ENCODE measurements at regions not wholly inside any gene's neighbourhood (a gene's known extent, or its start where the extent isn't known, plus 50 kb on each side); places are given as distances from the start of the nearest gene placed in this dataset.

DNA sequence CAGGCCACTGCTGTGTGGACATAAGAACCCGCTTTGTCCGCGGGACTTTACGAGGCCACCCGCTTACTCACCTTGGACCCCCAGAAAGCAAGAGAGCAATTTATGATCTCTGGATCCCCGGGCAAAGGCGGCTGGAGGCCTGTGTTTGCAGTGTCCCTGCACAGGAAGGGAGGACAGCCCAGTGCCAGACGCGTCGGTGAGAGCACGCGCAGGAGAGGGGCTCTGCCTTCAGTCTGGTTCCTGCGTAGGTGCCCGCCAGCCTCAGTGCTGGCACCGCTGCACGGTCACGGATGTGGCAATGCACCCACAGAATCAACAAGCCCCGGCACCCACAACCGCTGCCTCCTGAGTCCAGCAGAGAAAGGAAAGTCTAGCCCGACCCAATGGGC, 248.4 kb downstream of the C16orf95 start:
- no peak for DNase-seq
- TF ChIP-seq CTCF (IDR thresholded peaks at IDR 0.05) (no peak), POLR2A (IDR thresholded peaks at IDR 0.05) (no peak)
- no peak for ATAC-seq
- Histone ChIP-seq H3K27me3 (peaks cover 0 to 29% (median 17%) of the 10 kb centered on the region in 9 donors), H3K27ac (no peak overlapping the region), H3K36me3 (no peaks in the 10 kb centered on the region), H3K4me3 (no peak overlapping the region), H3K9me3 (no peaks in the 10 kb centered on the region), H3K4me1 (no peaks in the 10 kb centered on the region)
- intact Hi-C loops (cut with DNase I): loop anchor here in 3 of 10 donors (5.0 to 10.0 kb wide), 2 partner anchors 206 to 209 kb away; no protein-coding TSS in a partner anchor
- WGBS, 4 donors: 86 to 94% (median 90%) methylated on average over 13 to 20 of the region's 20 CpGs

GRCh38 chr16:87070657-87071056, 246.5 kb downstream of the C16orf95 start:
- WGBS, 4 donors: 71 to 86% (median 82%) methylated on average over 6 to 9 of the region's 9 CpGs
- ATAC-seq (no peak), DNase-seq (no peak)
- TF ChIP-seq POLR2A (IDR thresholded peaks at IDR 0.05): no peak
- no peaks in the 10 kb centered on the region for H3K4me1 ChIP-seq
- H3K36me3 ChIP-seq: no peaks in the 10 kb centered on the region
- H3K27me3 ChIP-seq: peaks cover 0 to 24% (median 4%) of the 10 kb centered on the region in 9 donors
- no peaks in the 10 kb centered on the region for H3K9me3 ChIP-seq
- intact Hi-C loops (cut with DNase I): no loop called here
- no peak overlapping the region for H3K27ac ChIP-seq
- no peak overlapping the region for H3K4me3 ChIP-seq

- H3K27ac ChIP-seq: no peak overlapping the region
- DNase-seq (no peak), ATAC-seq (no peak)
- intact Hi-C loops (cut with DNase I): no loop called here
- H3K4me1 ChIP-seq: no peaks in the 10 kb centered on the region
- no peaks in the 10 kb centered on the region for H3K36me3 ChIP-seq
- TF ChIP-seq CTCF (IDR thresholded peaks at IDR 0.05) (no peak), POLR2A (IDR thresholded peaks at IDR 0.05) (no peak)
- H3K4me3 ChIP-seq: no peak overlapping the region
- 73 to 84% (median 80%) methylated on average over 8 of the region's 8 CpGs for WGBS, 4 donors
- H3K27me3 ChIP-seq: peaks cover 0 to 24% (median 4%) of the 10 kb centered on the region in 9 donors
- no peaks in the 10 kb centered on the region for H3K9me3 ChIP-seq
These were observed 245.1 kb downstream of the C16orf95 start for GRCh38 chr16:87072101-87072500.

DNA sequence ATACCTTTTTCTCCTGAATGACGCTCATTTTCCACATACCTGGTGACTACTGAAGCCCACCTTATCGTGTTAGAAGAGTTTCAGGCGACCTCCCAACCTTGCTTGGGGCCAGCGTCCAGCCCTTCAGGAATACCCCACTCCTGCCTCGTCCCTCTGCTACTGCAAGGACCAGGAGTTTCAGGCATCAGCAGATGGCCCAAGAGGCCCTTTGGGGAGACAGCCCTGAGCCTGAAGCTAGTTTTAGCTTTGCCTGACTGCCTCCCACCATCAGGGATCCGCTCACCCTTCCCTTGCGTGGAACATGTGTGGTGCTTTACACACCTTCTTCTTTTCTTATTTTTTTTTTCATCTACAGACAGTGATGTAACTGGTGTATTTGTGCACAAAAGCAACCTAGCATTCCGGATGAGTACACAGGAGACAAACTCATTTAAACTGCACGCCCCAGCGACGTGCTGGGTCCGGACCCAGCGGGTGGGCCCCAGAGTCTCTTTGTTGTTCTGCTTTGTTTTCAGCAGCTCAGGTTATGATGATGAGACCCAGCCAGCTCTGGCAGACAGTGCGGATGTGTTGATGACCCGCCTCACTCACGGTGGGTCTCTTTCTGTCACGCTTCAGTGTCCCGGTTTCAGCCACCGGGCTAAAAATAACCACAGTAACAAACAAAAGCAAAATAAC, 242.4 kb downstream of the C16orf95 start:
- DNase-seq (no peak), ATAC-seq (no peak)
- TF ChIP-seq POLR2A (IDR thresholded peaks at IDR 0.05): no peak
- TF ChIP-seq CTCF (IDR thresholded peaks at IDR 0.05): no peak
- Histone ChIP-seq H3K36me3 (no peaks in the 10 kb centered on the region), H3K9me3 (peaks cover 0 to 8% (median 0%) of the 10 kb centered on the region in 12 donors), H3K27me3 (peaks cover 0 to 20% (median 4%) of the 10 kb centered on the region in 9 donors), H3K27ac (no peak overlapping the region), H3K4me1 (no peaks in the 10 kb centered on the region), H3K4me3 (no peak overlapping the region)
- intact Hi-C loops (cut with DNase I): loop anchor here in 1 of 10 donors (5.0 kb wide), 1 partner anchor 512 kb away; no protein-coding TSS in a partner anchor
- 79 to 88% (median 82%) methylated on average over 19 of the region's 19 CpGs for WGBS, 4 donors

Measured in heart left ventricle (tissue), 16 donors.